ENCODE measurements at regions not wholly inside any gene's neighbourhood (a gene's known extent, or its start where the extent isn't known, plus 50 kb on each side); places are given as distances from the start of the nearest gene placed in this dataset.

DNA sequence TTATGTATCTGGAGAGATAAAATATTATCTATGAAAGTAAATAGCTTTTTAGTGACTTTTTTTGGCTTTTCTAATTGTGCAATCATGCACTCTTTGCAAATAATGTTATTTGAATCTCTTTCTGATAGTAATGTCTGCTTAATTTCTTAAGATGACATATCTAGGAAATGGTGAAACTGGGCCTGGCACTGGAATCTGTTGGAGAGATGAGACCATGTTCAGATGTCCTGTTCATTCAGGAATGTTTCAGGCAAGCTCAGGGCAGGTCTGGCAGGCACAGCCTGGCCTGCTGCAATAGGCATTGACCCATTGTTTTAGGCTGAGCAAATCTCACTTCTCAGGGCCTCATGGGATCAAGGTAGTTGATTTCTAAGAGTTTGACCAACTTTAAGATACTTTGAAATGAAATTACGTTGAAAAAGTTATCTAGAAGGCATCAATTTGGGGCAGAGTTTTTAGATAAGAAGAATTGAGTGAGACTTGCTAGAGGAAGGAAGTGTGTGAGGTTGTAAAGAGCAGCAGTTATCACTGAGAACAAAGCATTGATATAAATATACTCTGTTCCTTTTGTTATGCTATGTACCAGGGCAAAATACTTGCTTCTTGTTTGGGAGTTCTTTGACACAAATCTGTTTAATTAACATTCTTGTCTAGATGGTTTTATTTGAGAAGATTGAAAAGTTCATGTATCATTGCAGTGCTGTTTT lies 133.0 kb upstream of the LEF1 start:
- TF ChIP-seq POLR2A (IDR thresholded peaks at IDR 0.05) = no peak
- TF ChIP-seq, protein P1, sequence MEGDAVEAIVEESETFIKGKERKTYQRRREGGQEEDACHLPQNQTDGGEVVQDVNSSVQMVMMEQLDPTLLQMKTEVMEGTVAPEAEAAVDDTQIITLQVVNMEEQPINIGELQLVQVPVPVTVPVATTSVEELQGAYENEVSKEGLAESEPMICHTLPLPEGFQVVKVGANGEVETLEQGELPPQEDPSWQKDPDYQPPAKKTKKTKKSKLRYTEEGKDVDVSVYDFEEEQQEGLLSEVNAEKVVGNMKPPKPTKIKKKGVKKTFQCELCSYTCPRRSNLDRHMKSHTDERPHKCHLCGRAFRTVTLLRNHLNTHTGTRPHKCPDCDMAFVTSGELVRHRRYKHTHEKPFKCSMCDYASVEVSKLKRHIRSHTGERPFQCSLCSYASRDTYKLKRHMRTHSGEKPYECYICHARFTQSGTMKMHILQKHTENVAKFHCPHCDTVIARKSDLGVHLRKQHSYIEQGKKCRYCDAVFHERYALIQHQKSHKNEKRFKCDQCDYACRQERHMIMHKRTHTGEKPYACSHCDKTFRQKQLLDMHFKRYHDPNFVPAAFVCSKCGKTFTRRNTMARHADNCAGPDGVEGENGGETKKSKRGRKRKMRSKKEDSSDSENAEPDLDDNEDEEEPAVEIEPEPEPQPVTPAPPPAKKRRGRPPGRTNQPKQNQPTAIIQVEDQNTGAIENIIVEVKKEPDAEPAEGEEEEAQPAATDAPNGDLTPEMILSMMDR (IDR thresholded peaks at IDR 0.05) = no peak

Data from testis (tissue), 2 donors.